Stomach (tissue), 4 donors: ENCODE measurements at regions not wholly inside any gene's neighbourhood (a gene's known extent, or its start where the extent isn't known, plus 50 kb on each side); places are given as distances from the start of the nearest gene placed in this dataset.

ENCODE experiments used
- POLR2A ChIP-seq, 4 donors: fragments of 450-650 bp; IDR thresholded peaks; one replicate each; pipeline ENCODE4 v1.6.1; 2016; ENCODE audit warnings: antibody characterized with exemption in 4 of 4, control low read depth in 2 of 4, mild to moderate bottlenecking in 1 of 4, moderate library complexity in 1 of 4
- TF ChIP-seq, protein P1 (sequence below), 7 experiments: fragments of 450-650 bp in 4 of 7; fragments of 200-600 bp in 3 of 7; sonication (generic) in 3 of 7; IDR thresholded peaks; one replicate each; pipeline ENCODE4 v1.5.1; 2016 to 2019; ENCODE audit warnings: antibody characterized with exemption in 7 of 7, control low read depth in 2 of 7, mild to moderate bottlenecking in 1 of 7

GRCh38 chr9:120191141-120191540 is 388.8 kb downstream of the CDK5RAP2 start:
- TF ChIP-seq, protein P1, sequence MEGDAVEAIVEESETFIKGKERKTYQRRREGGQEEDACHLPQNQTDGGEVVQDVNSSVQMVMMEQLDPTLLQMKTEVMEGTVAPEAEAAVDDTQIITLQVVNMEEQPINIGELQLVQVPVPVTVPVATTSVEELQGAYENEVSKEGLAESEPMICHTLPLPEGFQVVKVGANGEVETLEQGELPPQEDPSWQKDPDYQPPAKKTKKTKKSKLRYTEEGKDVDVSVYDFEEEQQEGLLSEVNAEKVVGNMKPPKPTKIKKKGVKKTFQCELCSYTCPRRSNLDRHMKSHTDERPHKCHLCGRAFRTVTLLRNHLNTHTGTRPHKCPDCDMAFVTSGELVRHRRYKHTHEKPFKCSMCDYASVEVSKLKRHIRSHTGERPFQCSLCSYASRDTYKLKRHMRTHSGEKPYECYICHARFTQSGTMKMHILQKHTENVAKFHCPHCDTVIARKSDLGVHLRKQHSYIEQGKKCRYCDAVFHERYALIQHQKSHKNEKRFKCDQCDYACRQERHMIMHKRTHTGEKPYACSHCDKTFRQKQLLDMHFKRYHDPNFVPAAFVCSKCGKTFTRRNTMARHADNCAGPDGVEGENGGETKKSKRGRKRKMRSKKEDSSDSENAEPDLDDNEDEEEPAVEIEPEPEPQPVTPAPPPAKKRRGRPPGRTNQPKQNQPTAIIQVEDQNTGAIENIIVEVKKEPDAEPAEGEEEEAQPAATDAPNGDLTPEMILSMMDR (IDR thresholded peaks at IDR 0.05), result no peak
- no peak for TF ChIP-seq POLR2A (IDR thresholded peaks at IDR 0.05)
